CD4-positive, alpha-beta T cell treated with Interleukin-4 for 1 hour (primary cell): ENCODE measurements at regions not wholly inside any gene's neighbourhood (a gene's known extent, or its start where the extent isn't known, plus 50 kb on each side); places are given as distances from the start of the nearest gene placed in this dataset.

ENCODE experiments used
- DNase-seq, 2 donors: peaks; one replicate each; pipeline ENCODE4 v3.0.0-alpha.2; 2020 to 2022

- DNase-seq = no peak
Measured at GRCh38 chr22:46092011-46092410, 58.3 kb upstream of the PPARA start.

- DNase-seq = no peak
Measured at GRCh38 chr22:46092670-46093410, 57.5 kb upstream of the PPARA start.

GRCh38 chr22:46093796-46094195 is 56.5 kb upstream of the PPARA start:
- DNase-seq = no peak

- DNase-seq = no peak
Measured at GRCh38 chr22:46094676-46095075, 55.6 kb upstream of the PPARA start.

- DNase-seq = no peak
Measured at GRCh38 chr22:46096051-46096450, 54.3 kb upstream of the PPARA start.

- DNase-seq = no peak
Measured at GRCh38 chr22:46096706-46097230, 53.6 kb upstream of the PPARA start.

GRCh38 chr22:46097268-46097900 is 52.9 kb upstream of the PPARA start:
- DNase-seq = no peak

- DNase-seq = no peak
Measured at GRCh38 chr22:46098525-46099475, 51.5 kb upstream of the PPARA start.

- no peak for DNase-seq
Measured at GRCh38 chr22:46099740-46100139, 50.6 kb upstream of the PPARA start.

- no peak for DNase-seq
Measured at GRCh38 chr22:46100401-46101105, 49.8 kb upstream of the PPARA start.
